Astrocyte (in vitro differentiated cells and primary cell): ENCODE measurements at regions not wholly inside any gene's neighbourhood (a gene's known extent, or its start where the extent isn't known, plus 50 kb on each side); places are given as distances from the start of the nearest gene placed in this dataset.

Source experiments
- CTCF ChIP-seq: IDR thresholded peaks from 2 replicates; pipeline ENCODE4 v1.5.1; 2011; ENCODE audit warnings: low read depth, mild to moderate bottlenecking, inconsistent platforms, low read length, moderate library complexity; ENCODE audit not compliant: insufficient read depth
- EZH2 ChIP-seq: IDR thresholded peaks from 2 replicates; pipeline ENCODE4 v1.6.1; 2012; ENCODE audit warnings: mild to moderate bottlenecking, low read length, inconsistent platforms; ENCODE audit not compliant: insufficient read depth

- no peak for TF ChIP-seq EZH2
- no peak for TF ChIP-seq CTCF
Measured at GRCh38 chr9:23608456-23608855, 217.6 kb downstream of the ELAVL2 start.
